Ascending aorta (tissue), 2 donors: ENCODE measurements at regions not wholly inside any gene's neighbourhood (a gene's known extent, or its start where the extent isn't known, plus 50 kb on each side); places are given as distances from the start of the nearest gene placed in this dataset.
"Not testable (repeated sequence)": the region's sequence is repeated elsewhere in the genome, so short reads cannot be mapped to it uniquely, and the experiment has no call there.

Experiments used
- DNase-seq, 2 donors: peaks; one replicate each; pipeline ENCODE4 v3.0.0-alpha.2; 2019; ENCODE audit warnings: low spot score in 2 of 2
- H3K27ac ChIP-seq, 2 donors: fragments of 200-600 bp; sonication (generic); one replicate each; pipeline ENCODE4 v1.5.1; 2016 to 2017; ENCODE audit warnings: mild to moderate bottlenecking in 1 of 2
- H3K27me3 ChIP-seq: fragments of 200-600 bp; sonication (generic); one replicate; pipeline ENCODE4 v1.5.1; 2017
- H3K36me3 ChIP-seq, 2 donors: fragments of 200-600 bp; sonication (generic); one replicate each; pipeline ENCODE4 v1.5.1; 2016
- H3K4me1 ChIP-seq, 2 donors: fragments of 200-600 bp; sonication (generic); one replicate each; pipeline ENCODE4 v1.5.1; 2016 to 2017; ENCODE audit warnings: mild to moderate bottlenecking in 1 of 2
- H3K4me3 ChIP-seq, 2 donors: fragments of 200-600 bp; sonication (generic); one replicate each; pipeline ENCODE4 v1.5.1; 2016 to 2017; ENCODE audit warnings: mild to moderate bottlenecking in 1 of 2
- H3K9me3 ChIP-seq, 2 donors: fragments of 200-600 bp; sonication (generic); one replicate each; pipeline ENCODE4 v1.5.1; 2016
- CTCF ChIP-seq, 3 experiments: fragments of 200-600 bp in 2 of 3; fragments of 450-650 bp in 1 of 3; sonication (generic) in 2 of 3; IDR thresholded peaks; one replicate each; pipeline ENCODE4 v1.5.1; 2016 to 2019; ENCODE audit warnings: antibody characterized with exemption in 3 of 3, mild to moderate bottlenecking in 1 of 3, moderate library complexity in 1 of 3
- intact Hi-C: fragments of 100-400 bp; cut with DNase I; formaldehyde crosslinking; loops from one replicate; pipeline ENCODE4 v1.15.1; 2023

GRCh38 chr6:167235421-167236238, 55.5 kb upstream of the UNC93A start:
- no peak for DNase-seq
- Histone ChIP-seq H3K9me3 (no peaks in the 10 kb centered on the region), H3K27me3 (no peaks in the 10 kb centered on the region), H3K36me3 (no peaks in the 10 kb centered on the region), H3K4me3 (no peak overlapping the region), H3K4me1 (no peaks in the 10 kb centered on the region), H3K27ac (no peak overlapping the region)
- intact Hi-C loops = no loop called here
- TF ChIP-seq CTCF (IDR thresholded peaks at IDR 0.05) = no peak

DNA sequence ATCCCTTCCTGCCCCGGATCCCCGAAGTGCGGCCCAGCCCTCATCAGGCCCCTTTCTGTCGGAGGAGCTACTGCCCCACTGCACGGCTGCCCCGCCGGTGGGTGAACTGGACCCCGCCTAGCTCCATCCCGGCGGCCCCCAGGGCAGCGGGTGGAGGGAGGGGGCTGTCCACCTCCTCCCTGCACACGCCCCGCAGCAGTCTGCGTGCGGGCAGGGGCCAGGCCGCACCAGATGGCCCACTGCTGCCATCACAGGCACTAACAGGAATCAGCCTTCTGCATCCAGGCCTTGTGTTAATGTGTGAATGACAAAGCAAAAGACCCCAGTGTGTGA, 54.9 kb upstream of the UNC93A start:
- Histone ChIP-seq H3K9me3 (no peaks in the 10 kb centered on the region), H3K27ac (no peak overlapping the region), H3K27me3 (no peaks in the 10 kb centered on the region), H3K4me1 (no peaks in the 10 kb centered on the region), H3K36me3 (no peaks in the 10 kb centered on the region), H3K4me3 (no peak overlapping the region)
- DNase-seq = no peak
- intact Hi-C loops = no loop called here
- TF ChIP-seq CTCF (IDR thresholded peaks at IDR 0.05) = no peak

DNA sequence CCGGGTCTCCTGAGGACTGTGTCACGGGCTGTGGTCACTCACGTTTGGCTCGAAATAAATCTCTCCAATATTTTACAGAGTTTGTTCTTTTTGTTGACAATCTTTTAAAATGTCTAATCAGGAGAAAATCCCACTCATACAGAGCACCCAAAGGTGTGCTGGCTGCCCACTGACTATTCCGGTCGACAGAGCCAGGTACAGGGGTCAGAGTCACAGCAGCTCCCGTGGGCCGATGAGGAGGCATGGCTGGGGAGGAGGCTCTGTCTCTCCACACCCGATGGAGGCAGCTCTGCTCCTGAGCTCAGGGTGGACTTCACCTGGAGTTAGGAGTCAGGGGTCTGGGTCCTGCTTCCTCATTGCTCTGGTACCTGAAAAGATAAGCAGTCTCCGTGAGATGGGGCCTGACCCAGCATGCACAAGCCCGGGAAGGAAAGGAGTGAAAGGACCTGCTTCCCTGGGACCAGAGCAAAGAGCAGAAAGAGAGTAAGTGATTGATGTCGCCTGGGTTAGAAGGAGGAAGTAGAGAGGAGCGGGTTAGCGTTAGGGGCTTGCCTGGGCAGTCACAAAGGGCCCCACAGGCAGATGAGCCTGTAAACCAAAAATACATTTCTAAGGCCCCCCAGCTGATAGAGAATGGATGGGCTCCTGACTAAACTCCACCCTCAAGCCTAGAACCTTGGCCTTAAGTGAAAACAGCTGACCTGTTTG, 53.5 kb upstream of the UNC93A start:
- no peak for TF ChIP-seq CTCF (IDR thresholded peaks at IDR 0.05)
- H3K27me3 ChIP-seq = no peaks in the 10 kb centered on the region
- no peaks in the 10 kb centered on the region for H3K4me1 ChIP-seq
- H3K4me3 ChIP-seq = no peak overlapping the region
- no peaks in the 10 kb centered on the region for H3K9me3 ChIP-seq
- intact Hi-C loops = no loop called here
- H3K36me3 ChIP-seq = no peaks in the 10 kb centered on the region
- H3K27ac ChIP-seq = no peak overlapping the region
- no peak for DNase-seq

- intact Hi-C loops = no loop called here
- Histone ChIP-seq H3K36me3 (no peaks in the 10 kb centered on the region), H3K4me3 (no peak overlapping the region), H3K27ac (no peak overlapping the region), H3K9me3 (no peaks in the 10 kb centered on the region), H3K27me3 (no peaks in the 10 kb centered on the region), H3K4me1 (no peaks in the 10 kb centered on the region)
- no peak for DNase-seq
- no peak for TF ChIP-seq CTCF (IDR thresholded peaks at IDR 0.05)
Measured at GRCh38 chr6:167238146-167238693, 52.9 kb upstream of the UNC93A start.

- Histone ChIP-seq H3K9me3 (no peaks in the 10 kb centered on the region), H3K4me1 (no peaks in the 10 kb centered on the region), H3K27ac (no peak overlapping the region), H3K36me3 (no peaks in the 10 kb centered on the region), H3K4me3 (no peak overlapping the region), H3K27me3 (no peaks in the 10 kb centered on the region)
- intact Hi-C loops = no loop called here
- no peak for TF ChIP-seq CTCF (IDR thresholded peaks at IDR 0.05)
- no peak for DNase-seq
Measured at GRCh38 chr6:167238694-167239467, 52.2 kb upstream of the UNC93A start.

DNA sequence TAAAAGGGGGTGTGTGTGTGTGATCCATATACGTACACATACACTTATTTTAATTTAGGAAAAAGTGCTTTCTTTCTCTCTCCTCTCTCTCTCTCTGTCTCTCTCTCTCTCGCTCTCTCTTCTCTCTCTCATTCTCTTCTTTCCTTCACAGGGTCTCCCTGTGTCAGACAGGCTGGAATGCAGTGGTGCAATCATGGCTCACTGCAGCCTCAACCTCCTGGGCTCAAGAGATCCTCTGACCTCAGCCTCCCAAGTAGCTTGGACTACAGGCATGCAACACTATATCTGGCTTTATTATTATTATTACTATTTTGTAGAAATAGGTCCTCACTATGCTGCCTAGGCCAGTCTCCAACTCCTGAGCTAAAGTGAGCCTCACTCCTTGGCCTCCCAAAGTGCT, 51.6 kb upstream of the UNC93A start:
- H3K9me3 ChIP-seq, H3K27me3 ChIP-seq, intact Hi-C loops, H3K36me3 ChIP-seq, H3K4me1 ChIP-seq, H3K27ac ChIP-seq, H3K4me3 ChIP-seq, DNase-seq: not testable (repeated sequence)
